C4-2B (cell line): ENCODE measurements at regions not wholly inside any gene's neighbourhood (a gene's known extent, or its start where the extent isn't known, plus 50 kb on each side); places are given as distances from the start of the nearest gene placed in this dataset.

Source experiments
- ZFX ChIP-seq: fragments of 450-650 bp; IDR thresholded peaks from 2 replicates; pipeline ENCODE4 v1.6.1; 2017
- TF ChIP-seq, protein P1 (sequence below): fragments of 450-650 bp; conservative IDR thresholded peaks from 2 replicates; pipeline ENCODE4 v1.5.1; 2017; ENCODE audit warnings: mild to moderate bottlenecking

DNA sequence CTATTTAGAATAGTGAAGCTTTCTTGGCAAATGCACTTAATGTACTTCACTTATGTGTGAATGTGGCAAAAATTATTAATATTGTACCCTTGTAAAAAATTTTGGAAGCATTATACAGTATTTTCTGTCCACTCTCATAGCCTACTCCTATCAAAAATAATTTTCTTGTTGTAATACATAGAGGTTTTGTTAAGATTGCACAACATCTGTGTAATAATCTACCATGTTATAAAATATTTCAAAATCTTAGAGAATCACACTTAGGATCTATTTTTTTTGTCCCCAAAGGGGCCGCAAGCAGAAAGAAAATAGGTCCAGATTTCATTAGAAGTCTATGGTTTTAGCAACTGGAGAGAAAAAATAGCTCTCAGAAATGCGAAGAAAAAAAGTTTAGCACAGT lies 945.9 kb downstream of the CDH18 start:
- TF ChIP-seq, protein P1, sequence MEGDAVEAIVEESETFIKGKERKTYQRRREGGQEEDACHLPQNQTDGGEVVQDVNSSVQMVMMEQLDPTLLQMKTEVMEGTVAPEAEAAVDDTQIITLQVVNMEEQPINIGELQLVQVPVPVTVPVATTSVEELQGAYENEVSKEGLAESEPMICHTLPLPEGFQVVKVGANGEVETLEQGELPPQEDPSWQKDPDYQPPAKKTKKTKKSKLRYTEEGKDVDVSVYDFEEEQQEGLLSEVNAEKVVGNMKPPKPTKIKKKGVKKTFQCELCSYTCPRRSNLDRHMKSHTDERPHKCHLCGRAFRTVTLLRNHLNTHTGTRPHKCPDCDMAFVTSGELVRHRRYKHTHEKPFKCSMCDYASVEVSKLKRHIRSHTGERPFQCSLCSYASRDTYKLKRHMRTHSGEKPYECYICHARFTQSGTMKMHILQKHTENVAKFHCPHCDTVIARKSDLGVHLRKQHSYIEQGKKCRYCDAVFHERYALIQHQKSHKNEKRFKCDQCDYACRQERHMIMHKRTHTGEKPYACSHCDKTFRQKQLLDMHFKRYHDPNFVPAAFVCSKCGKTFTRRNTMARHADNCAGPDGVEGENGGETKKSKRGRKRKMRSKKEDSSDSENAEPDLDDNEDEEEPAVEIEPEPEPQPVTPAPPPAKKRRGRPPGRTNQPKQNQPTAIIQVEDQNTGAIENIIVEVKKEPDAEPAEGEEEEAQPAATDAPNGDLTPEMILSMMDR, result no peak
- TF ChIP-seq ZFX, result no peak
